HEK293T (cell line): ENCODE measurements at regions not wholly inside any gene's neighbourhood (a gene's known extent, or its start where the extent isn't known, plus 50 kb on each side); places are given as distances from the start of the nearest gene placed in this dataset.

ENCODE experiments used
- CTCF ChIA-PET: fragments of 350-600 bp; formaldehyde crosslinking; extraction: SDS; loops from one replicate; lab custom pipeline; 2021; ENCODE audit warnings: antibody characterized with exemption, inconsistent platforms; lab: Yijun Ruan, JAX
- POLR2A ChIA-PET: fragments of 350-600 bp; formaldehyde crosslinking; extraction: SDS; loops from one replicate; lab custom pipeline; 2020; ENCODE audit warnings: antibody characterized with exemption, inconsistent platforms; lab: Yijun Ruan, JAX
- DNase-seq: peaks from one replicate; pipeline ENCODE4 v3.0.0; 2012; ENCODE audit warnings: mixed read lengths; ENCODE audit errors: extremely low spot score
- ARNT ChIP-seq: fragments of 450-650 bp; IDR thresholded peaks from 2 replicates; pipeline ENCODE4 v1.6.1; 2017; ENCODE audit warnings: mild to moderate bottlenecking
- BHLHE40 ChIP-seq: fragments of 450-650 bp; IDR thresholded peaks from 2 replicates; pipeline ENCODE4 v1.6.1; 2016; ENCODE audit warnings: mild to moderate bottlenecking, moderate library complexity, borderline replicate concordance
- CTBP1 ChIP-seq: fragments of 450-650 bp; IDR thresholded peaks from 2 replicates; pipeline ENCODE4 v1.6.1; 2016; ENCODE audit warnings: borderline replicate concordance
- ELF4 ChIP-seq: fragments of 450-650 bp; IDR thresholded peaks from 2 replicates; pipeline ENCODE4 v1.6.1; 2017; ENCODE audit warnings: antibody characterized with exemption
- FOXA1 ChIP-seq: fragments of 450-650 bp; IDR thresholded peaks from 2 replicates; pipeline ENCODE4 v1.6.1; 2016; ENCODE audit warnings: mild to moderate bottlenecking
- FOXK2 ChIP-seq: fragments of 450-650 bp; IDR thresholded peaks from 2 replicates; pipeline ENCODE4 v1.6.1; 2016; ENCODE audit warnings: mild to moderate bottlenecking
- FOXM1 ChIP-seq: fragments of 450-650 bp; IDR thresholded peaks from 2 replicates; pipeline ENCODE4 v1.6.1; 2017; ENCODE audit warnings: mild to moderate bottlenecking, borderline replicate concordance
- HDGF ChIP-seq: fragments of 450-650 bp; IDR thresholded peaks from 2 replicates; pipeline ENCODE4 v1.6.1; 2017; ENCODE audit warnings: antibody characterized with exemption, borderline replicate concordance
- L3MBTL2 ChIP-seq: fragments of 450-650 bp; conservative IDR thresholded peaks from 2 replicates; pipeline ENCODE4 v1.6.1; 2016; ENCODE audit warnings: mild to moderate bottlenecking
- LEF1 ChIP-seq: fragments of 450-650 bp; IDR thresholded peaks from 2 replicates; pipeline ENCODE4 v1.6.1; 2017; ENCODE audit warnings: mild to moderate bottlenecking, borderline replicate concordance
- NFRKB ChIP-seq: fragments of 450-650 bp; IDR thresholded peaks from 2 replicates; pipeline ENCODE4 v1.6.1; 2016; ENCODE audit warnings: mild to moderate bottlenecking, moderate library complexity
- SP1 ChIP-seq: fragments of 450-650 bp; IDR thresholded peaks from 2 replicates; pipeline ENCODE4 v1.6.1; 2017
- SUZ12 ChIP-seq: fragments of 450-650 bp; IDR thresholded peaks from 2 replicates; pipeline ENCODE4 v1.6.1; 2016; ENCODE audit warnings: mild to moderate bottlenecking
- TARDBP ChIP-seq: fragments of 450-650 bp; IDR thresholded peaks from 2 replicates; pipeline ENCODE4 v1.6.1; 2016
- ZNF384 ChIP-seq: fragments of 450-650 bp; IDR thresholded peaks from 2 replicates; pipeline ENCODE4 v1.6.1; 2016
- TF ChIP-seq, protein P1 (sequence below): fragments of 450-650 bp; IDR thresholded peaks from 2 replicates; pipeline ENCODE4 v1.6.1; 2016

DNA sequence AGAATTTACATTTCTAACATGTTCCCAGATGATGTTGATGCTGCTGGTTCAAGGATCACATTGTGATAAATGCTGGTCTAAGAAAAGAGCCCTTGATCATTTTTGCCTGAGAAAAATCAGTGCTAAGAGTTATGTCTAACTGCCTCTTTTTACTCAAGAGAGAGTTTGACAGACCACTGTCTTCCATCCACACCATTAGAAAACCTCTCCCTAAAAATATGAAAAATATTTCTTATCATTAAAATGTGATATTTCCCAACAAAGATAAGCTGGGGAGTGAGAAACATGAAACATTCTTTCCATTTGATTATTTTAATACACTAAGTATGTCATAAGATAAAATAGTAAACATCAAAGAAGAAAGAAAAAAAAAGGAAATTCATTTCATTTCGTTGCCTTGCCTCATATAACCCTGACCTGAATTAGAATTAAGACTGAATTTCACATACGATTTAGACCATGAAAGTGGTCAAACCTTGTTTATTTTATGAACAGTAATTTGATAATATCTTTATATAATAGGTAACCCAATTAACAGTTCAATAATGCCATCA, 471.8 kb upstream of the ARHGEF26 start:
- POLR2A ChIA-PET: no interaction called here
- no peak for DNase-seq
- no peak for TF ChIP-seq ZNF384
- TF ChIP-seq ELF4: no peak
- no peak for TF ChIP-seq LEF1
- TF ChIP-seq FOXM1: no peak
- no peak for TF ChIP-seq CTBP1
- no peak for TF ChIP-seq BHLHE40
- no peak for TF ChIP-seq L3MBTL2
- TF ChIP-seq NFRKB: no peak
- TF ChIP-seq SUZ12: no peak
- no peak for TF ChIP-seq FOXK2
- no peak for TF ChIP-seq ARNT
- TF ChIP-seq HDGF: no peak
- TF ChIP-seq FOXA1: no peak
- TF ChIP-seq TARDBP: no peak
- TF ChIP-seq, protein P1, sequence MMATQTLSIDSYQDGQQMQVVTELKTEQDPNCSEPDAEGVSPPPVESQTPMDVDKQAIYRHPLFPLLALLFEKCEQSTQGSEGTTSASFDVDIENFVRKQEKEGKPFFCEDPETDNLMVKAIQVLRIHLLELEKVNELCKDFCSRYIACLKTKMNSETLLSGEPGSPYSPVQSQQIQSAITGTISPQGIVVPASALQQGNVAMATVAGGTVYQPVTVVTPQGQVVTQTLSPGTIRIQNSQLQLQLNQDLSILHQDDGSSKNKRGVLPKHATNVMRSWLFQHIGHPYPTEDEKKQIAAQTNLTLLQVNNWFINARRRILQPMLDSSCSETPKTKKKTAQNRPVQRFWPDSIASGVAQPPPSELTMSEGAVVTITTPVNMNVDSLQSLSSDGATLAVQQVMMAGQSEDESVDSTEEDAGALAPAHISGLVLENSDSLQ: no peak
- TF ChIP-seq SP1: no peak
- CTCF ChIA-PET: no interaction called here

DNA sequence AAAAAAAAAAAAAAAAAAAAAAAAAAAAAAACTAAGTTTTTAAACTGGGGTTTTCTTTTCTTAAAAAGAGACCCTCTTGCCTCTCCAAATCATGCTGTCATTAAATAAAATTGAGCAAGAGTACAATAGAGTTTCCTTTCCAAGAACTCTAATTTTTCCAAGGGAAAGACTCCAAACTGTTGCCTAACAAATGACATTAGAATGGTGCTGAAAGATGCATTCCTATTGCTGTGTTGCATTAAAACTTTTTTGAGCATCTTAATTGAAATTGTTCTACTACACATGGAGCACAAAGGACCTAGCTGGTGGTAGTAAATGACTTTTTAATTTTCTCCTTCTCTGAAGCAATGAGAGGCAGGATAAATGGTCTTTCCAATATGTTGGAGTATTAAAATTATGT, 469.1 kb upstream of the ARHGEF26 start:
- ChIA-PET POLR2A (no interaction called here), CTCF (no interaction called here)
- no peak for TF ChIP-seq FOXK2
- no peak for TF ChIP-seq L3MBTL2
- no peak for TF ChIP-seq BHLHE40
- TF ChIP-seq LEF1: no peak
- TF ChIP-seq FOXA1: no peak
- TF ChIP-seq ZNF384: no peak
- TF ChIP-seq HDGF: no peak
- no peak for TF ChIP-seq FOXM1
- no peak for TF ChIP-seq SP1
- TF ChIP-seq CTBP1: no peak
- TF ChIP-seq ELF4: no peak
- TF ChIP-seq TARDBP: no peak
- no peak for TF ChIP-seq NFRKB
- TF ChIP-seq ARNT: no peak
- TF ChIP-seq SUZ12: no peak
- TF ChIP-seq, protein P1: no peak
- no peak for DNase-seq

DNA sequence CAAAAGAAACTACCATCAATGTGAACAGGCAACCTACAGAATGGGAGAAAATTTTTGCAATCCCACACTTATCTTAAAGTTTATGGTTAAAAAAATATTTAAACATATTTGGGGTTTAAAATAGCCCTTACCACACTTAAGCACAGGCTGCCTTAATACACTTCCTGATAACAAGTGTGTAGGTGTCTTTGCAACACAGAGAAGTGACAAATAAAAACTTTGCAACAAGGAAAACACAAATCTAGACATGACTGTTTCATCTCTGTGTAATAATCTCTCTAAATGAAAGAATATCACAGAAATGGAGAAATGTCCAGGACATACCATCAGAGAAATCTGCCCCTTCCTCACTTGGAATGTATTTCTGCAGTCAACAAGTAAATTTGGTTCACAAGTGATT, 464.1 kb upstream of the ARHGEF26 start:
- TF ChIP-seq, protein P1: no peak
- TF ChIP-seq ARNT: no peak
- no peak for TF ChIP-seq BHLHE40
- no peak for TF ChIP-seq LEF1
- no peak for TF ChIP-seq CTBP1
- TF ChIP-seq HDGF: no peak
- TF ChIP-seq FOXM1: no peak
- TF ChIP-seq SP1: no peak
- no peak for TF ChIP-seq L3MBTL2
- TF ChIP-seq SUZ12: no peak
- TF ChIP-seq FOXK2: no peak
- no peak for TF ChIP-seq ZNF384
- TF ChIP-seq ELF4: no peak
- no peak for TF ChIP-seq NFRKB
- CTCF ChIA-PET: no interaction called here
- no peak for DNase-seq
- POLR2A ChIA-PET: no interaction called here

DNA sequence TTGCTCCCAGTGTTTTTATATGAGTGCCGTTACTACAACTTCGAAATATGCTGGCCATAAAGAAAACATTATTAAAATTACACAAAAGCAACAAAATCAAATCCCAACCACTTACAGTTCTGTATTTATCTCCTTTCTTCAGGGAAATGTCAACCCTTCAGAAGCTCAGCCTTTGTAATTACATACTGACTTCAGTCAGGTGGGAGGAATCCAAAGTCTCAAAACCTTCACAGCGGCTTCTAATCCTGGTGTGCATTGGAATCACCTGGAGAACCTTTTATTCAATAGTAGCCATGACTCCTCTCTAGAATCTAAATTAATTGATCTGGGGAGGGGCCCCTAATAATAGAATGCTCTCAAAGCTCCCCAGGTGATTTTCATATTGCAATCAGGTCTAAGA, 463.7 kb upstream of the ARHGEF26 start:
- ChIA-PET CTCF (no interaction called here), POLR2A (no interaction called here)
- no peak for DNase-seq
- TF ChIP-seq ARNT (no peak), SUZ12 (no peak), LEF1 (no peak), NFRKB (no peak), FOXM1 (no peak), FOXA1 (no peak), SP1 (no peak), L3MBTL2 (no peak), BHLHE40 (no peak), CTBP1 (no peak), ELF4 (no peak), TARDBP (no peak), ZNF384 (no peak), HDGF (no peak), FOXK2 (no peak)
- TF ChIP-seq, protein P1: no peak

DNA sequence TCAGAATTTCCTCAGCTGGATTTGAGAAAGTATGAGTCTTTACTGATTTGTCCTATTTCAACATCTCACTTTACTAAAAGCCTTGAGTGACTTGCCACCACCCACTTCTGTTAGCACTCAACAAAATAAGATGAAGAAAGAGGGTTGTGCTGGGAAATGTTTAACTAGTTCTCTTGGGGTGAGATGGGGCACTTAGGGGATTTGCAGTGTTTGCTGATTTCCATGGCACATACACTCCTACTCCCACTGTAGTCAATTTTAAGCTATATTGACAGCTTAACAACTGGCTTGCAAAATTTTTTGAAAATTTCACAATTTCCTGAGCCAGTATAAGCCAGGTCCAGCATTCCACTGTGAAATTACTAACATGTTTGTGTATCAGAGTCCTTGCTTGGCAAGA, 463.1 kb upstream of the ARHGEF26 start:
- ChIA-PET CTCF (no interaction called here), POLR2A (no interaction called here)
- no peak for DNase-seq
- TF ChIP-seq L3MBTL2: no peak
- TF ChIP-seq LEF1: no peak
- no peak for TF ChIP-seq TARDBP
- TF ChIP-seq ARNT: no peak
- TF ChIP-seq FOXA1: no peak
- no peak for TF ChIP-seq SP1
- no peak for TF ChIP-seq FOXM1
- no peak for TF ChIP-seq CTBP1
- no peak for TF ChIP-seq BHLHE40
- no peak for TF ChIP-seq NFRKB
- TF ChIP-seq FOXK2: no peak
- no peak for TF ChIP-seq SUZ12
- TF ChIP-seq, protein P1: no peak
